ENCODE measurements at regions not wholly inside any gene's neighbourhood (a gene's known extent, or its start where the extent isn't known, plus 50 kb on each side); places are given as distances from the start of the nearest gene placed in this dataset.
"Not testable (repeated sequence)": the region's sequence is repeated elsewhere in the genome, so short reads cannot be mapped to it uniquely, and the experiment has no call there.

DNA sequence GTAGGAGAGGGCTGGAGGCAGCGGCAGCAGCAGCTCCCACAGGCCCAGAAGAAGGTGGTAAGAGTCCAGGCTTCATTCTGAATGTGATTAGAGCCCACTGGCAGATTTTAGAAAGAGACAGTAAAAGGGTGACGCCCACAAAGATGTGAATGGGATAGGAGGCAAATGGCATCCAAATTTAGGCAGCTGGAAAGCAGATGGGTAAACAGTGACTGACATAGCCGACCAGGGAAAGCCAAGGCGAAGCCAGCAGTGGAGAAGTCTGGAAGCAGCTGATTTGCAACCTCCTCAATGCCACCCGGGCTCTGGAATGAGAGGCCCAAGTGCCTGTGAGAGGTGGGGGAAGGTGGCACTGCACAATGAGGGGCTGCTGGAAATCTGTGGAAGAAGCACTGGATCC, 103.3 kb downstream of the C5orf15 start:
- Histone ChIP-seq H3K4me3 (ENCODE audit: low read length) (no peak overlapping the region), H3K9me3 (ENCODE audit: control insufficient read depth, low read length) (no peaks in the 10 kb centered on the region), H3K9ac (ENCODE audit: low read length) (no peak overlapping the region), H3K36me3 (ENCODE audit: control insufficient read depth, insufficient read depth, low read length) (no peaks in the 10 kb centered on the region), H3K27me3 (ENCODE audit: control insufficient read depth, insufficient read depth, low read length) (no peaks in the 10 kb centered on the region), H3K4me1 (ENCODE audit: control insufficient read depth, insufficient read depth, low read length) (peaks cover 26% of the 10 kb centered on the region)

DNA sequence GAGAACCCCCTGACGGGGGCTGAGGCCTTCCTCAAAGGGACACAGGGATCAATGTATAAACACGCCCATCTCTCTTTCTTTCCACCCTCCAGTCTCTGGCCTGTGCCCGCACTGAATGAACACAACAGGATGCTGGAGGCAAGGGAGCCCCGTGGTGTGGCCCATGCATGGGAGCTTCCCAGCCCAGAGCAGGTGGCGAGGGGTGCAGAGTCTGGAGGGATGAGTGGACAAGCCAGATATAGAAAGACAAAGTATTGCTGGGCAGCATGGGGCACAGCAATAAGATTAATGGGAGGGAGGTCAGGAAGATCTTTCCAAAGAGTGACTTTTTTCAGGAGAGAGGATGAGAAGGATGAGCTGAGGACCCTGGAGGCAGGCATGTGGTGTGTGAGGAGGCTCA, 103.7 kb downstream of the C5orf15 start:
- no peak overlapping the region for H3K4me3 ChIP-seq (ENCODE audit: low read length)
- no peaks in the 10 kb centered on the region for H3K9me3 ChIP-seq (ENCODE audit: control insufficient read depth, low read length)
- peaks cover 26% of the 10 kb centered on the region for H3K4me1 ChIP-seq (ENCODE audit: control insufficient read depth, insufficient read depth, low read length)
- H3K9ac ChIP-seq (ENCODE audit: low read length), result no peak overlapping the region
- H3K27me3 ChIP-seq (ENCODE audit: control insufficient read depth, insufficient read depth, low read length), result no peaks in the 10 kb centered on the region
- no peaks in the 10 kb centered on the region for H3K36me3 ChIP-seq (ENCODE audit: control insufficient read depth, insufficient read depth, low read length)

DNA sequence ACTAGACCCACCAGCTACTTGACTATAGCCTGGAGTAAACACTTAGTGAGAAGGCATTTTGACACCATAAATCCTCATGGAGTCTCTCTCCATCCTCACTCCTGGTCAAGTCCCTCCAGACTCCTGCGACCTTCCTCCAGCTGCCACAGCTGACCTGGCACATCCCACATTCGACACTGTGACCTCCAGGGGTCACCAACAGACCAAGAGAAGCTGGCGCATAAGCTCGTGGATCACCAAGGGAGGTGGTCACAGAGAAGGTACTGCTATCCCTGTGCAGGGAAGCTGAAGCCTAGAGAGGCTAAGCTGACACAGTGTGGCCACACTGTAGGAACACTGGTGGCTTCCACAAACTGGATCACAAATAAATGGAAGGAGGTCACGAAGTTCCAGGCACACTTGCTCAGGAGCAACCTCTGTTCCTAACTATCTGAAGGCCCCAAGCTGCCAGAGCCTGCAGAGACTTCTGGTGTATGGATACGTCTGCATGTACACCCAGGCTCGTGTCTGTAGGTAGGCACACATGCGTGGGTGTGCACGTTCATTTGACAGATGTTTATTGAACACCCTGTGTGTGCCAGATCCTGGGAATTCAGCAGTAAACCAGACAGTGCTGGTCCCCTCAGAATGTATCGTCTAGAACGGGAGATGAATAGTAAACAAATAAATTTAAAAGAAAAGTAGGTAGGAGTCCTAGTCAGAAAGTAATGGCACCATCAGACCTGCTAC, 104.4 kb downstream of the C5orf15 start:
- H3K4me1 ChIP-seq (ENCODE audit: control insufficient read depth, insufficient read depth, low read length), result peaks cover 21% of the 10 kb centered on the region
- no peaks in the 10 kb centered on the region for H3K36me3 ChIP-seq (ENCODE audit: control insufficient read depth, insufficient read depth, low read length)
- H3K4me3 ChIP-seq (ENCODE audit: low read length), result no peak overlapping the region

DNA sequence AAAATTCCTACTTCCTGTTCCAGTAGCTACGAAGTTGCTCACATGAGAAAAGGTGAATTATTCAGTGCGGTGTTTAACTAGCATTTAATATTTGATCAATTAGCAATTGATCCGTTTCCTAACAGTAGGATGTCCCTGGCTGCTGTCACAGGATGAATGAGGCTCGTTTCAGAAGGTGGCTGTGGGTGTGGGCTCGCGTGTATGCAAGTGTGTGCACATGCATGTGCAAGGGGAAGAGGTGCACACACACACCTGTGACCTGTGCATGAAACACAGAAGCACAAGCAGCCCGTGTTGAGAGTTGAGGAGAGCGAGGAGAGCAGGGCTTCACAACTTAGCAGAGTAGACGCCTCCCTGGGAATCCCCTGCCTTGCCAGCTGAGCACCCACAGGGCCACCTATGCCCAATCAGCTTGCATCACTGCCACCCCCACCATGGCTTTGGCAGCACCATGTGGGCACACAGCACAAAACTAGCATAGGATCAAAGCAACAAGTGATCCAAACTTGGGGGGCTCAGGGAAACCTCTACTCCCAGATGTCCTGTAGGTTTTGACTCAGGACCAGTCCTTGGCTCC, 107.2 kb downstream of the C5orf15 start:
- peaks cover 8% of the 10 kb centered on the region for H3K4me1 ChIP-seq (ENCODE audit: control insufficient read depth, insufficient read depth, low read length)
- no peaks in the 10 kb centered on the region for H3K36me3 ChIP-seq (ENCODE audit: control insufficient read depth, insufficient read depth, low read length)
- no peaks in the 10 kb centered on the region for H3K9me3 ChIP-seq (ENCODE audit: control insufficient read depth, low read length)
- no peak overlapping the region for H3K9ac ChIP-seq (ENCODE audit: low read length)
- H3K27me3 ChIP-seq (ENCODE audit: control insufficient read depth, insufficient read depth, low read length), result no peaks in the 10 kb centered on the region
- no peak overlapping the region for H3K4me3 ChIP-seq (ENCODE audit: low read length)

More for the DNA sequence above, 104.4 kb downstream of the C5orf15 start:
- H3K27me3 ChIP-seq (ENCODE audit: control insufficient read depth, insufficient read depth, low read length), result no peaks in the 10 kb centered on the region
- H3K9ac ChIP-seq (ENCODE audit: low read length), result no peak overlapping the region
- H3K9me3 ChIP-seq (ENCODE audit: control insufficient read depth, low read length), result no peaks in the 10 kb centered on the region

DNA sequence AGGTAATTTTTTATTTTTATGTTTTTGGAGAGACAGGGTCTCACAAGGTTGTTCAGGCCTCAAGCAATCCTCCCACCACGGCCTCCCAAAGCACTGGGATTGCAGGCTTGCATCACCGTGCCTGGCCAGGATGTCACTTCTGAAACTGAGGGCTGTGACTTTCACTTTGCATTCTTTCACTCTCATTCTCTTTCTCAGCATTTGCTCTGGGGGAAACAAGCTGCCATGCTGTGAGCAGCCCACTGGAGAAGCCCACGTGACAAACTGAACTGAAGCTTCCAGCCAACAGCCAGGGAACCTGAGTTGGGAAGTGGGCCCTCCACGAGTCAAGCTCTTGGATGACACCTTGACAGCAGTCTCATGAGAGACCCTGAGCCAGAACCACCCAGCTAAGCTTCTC, 109.4 kb downstream of the C5orf15 start:
- peaks cover 8% of the 10 kb centered on the region for H3K4me1 ChIP-seq (ENCODE audit: control insufficient read depth, insufficient read depth, low read length)
- no peak overlapping the region for H3K9ac ChIP-seq (ENCODE audit: low read length)
- no peak overlapping the region for H3K4me3 ChIP-seq (ENCODE audit: low read length)
- H3K9me3 ChIP-seq (ENCODE audit: control insufficient read depth, low read length), result no peaks in the 10 kb centered on the region
- no peaks in the 10 kb centered on the region for H3K27me3 ChIP-seq (ENCODE audit: control insufficient read depth, insufficient read depth, low read length)
- H3K36me3 ChIP-seq (ENCODE audit: control insufficient read depth, insufficient read depth, low read length), result no peaks in the 10 kb centered on the region

DNA sequence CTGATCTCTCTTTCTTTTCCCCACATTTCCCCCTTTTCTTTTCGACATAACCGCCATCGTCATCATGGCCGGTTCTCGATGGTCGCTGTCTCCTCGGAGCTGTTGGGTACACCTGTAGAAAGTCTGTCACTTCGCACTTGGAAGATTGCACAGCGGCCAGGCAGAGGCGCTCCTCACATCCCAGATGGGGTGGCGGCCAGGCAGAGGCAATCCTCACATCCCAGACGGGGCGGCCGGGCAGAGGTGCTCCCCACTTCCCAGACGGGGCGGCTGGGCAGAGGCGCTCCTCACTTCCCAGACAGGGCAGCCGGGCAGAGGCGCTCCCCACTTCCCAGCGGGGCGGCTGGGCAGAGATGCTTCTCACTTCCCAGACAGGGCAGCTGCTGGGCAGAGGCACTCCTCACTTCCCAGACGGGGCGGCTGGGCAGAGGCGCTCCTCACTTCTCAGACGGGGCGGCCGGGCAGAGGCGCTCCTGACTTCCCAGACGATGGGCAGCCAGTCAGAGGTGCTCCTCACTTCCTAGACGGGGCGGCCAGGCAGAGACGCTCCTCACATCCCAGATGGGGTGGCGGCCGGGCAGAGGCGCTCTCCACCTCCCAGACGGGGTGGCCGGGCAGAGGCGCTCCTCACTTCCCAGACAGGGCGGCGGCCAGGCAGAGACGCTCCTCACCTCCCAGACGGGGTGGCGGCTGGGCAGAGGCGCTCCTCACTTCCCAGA, 110.7 kb downstream of the C5orf15 start:
- not testable (repeated sequence) for H3K9me3 ChIP-seq (ENCODE audit: control insufficient read depth, low read length); H3K27me3 ChIP-seq (ENCODE audit: control insufficient read depth, insufficient read depth, low read length); H3K36me3 ChIP-seq (ENCODE audit: control insufficient read depth, insufficient read depth, low read length); H3K4me1 ChIP-seq (ENCODE audit: control insufficient read depth, insufficient read depth, low read length); H3K4me3 ChIP-seq (ENCODE audit: low read length); H3K9ac ChIP-seq (ENCODE audit: low read length)

DNA sequence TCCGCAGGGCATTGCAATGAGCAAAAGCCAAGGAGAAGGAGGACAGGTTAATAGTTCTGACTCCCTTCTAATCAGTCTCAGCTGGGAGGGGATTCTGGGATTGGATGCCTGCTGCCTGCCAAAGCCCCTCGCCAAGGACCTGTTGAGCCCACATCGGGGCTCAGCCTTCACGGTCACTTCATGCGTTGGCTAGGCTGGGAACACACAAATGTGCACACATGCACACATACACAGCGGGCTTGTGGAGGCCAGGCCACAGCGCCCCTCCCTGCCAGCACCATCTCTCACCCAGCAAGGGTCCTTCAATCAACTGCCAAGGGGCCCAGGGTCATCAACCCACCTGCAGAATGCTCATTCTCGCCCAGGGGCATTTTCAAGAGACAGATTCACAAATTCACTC, 113.9 kb downstream of the C5orf15 start:
- no peak overlapping the region for H3K9ac ChIP-seq (ENCODE audit: low read length)
- H3K27me3 ChIP-seq (ENCODE audit: control insufficient read depth, insufficient read depth, low read length), result no peaks in the 10 kb centered on the region
- no peaks in the 10 kb centered on the region for H3K4me1 ChIP-seq (ENCODE audit: control insufficient read depth, insufficient read depth, low read length)
- no peaks in the 10 kb centered on the region for H3K36me3 ChIP-seq (ENCODE audit: control insufficient read depth, insufficient read depth, low read length)
- no peak overlapping the region for H3K4me3 ChIP-seq (ENCODE audit: low read length)
- no peaks in the 10 kb centered on the region for H3K9me3 ChIP-seq (ENCODE audit: control insufficient read depth, low read length)

DNA sequence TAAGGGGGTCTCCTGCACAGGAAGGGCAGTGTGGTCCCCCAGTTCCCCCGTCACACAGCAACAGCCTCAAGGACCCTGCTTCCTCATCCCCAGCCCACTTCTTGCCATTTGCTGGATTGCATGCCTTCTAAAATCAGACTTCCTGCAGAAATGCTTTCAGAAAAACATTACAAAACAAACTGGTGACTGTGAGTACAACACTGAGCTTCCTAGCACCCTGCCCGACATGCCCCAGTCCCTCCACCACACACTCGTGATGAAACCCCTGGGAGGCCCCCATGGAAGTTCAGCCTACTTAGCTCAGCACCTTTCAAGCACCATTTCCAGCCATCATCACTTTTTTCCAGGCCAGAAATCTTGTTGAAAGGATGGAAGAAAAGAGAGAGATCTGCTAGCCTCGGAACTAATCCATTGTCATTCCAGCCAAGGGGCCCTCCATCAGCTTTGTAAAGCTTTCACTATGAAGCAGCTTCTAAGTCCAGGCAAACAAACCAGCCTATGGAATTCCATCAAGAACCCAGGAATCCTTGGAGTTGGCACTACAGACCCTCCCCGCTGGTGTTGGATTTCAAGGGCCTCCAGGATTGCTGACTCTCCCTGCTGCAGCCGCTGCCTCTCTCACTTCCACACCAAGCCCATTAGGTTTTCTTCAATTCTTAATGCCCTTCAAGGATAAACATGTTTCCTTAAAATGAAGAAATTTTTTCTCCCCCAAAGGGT, 114.6 kb downstream of the C5orf15 start:
- Histone ChIP-seq H3K36me3 (ENCODE audit: control insufficient read depth, insufficient read depth, low read length) (no peaks in the 10 kb centered on the region), H3K27me3 (ENCODE audit: control insufficient read depth, insufficient read depth, low read length) (no peaks in the 10 kb centered on the region), H3K4me1 (ENCODE audit: control insufficient read depth, insufficient read depth, low read length) (peaks cover 5% of the 10 kb centered on the region), H3K9me3 (ENCODE audit: control insufficient read depth, low read length) (no peaks in the 10 kb centered on the region), H3K9ac (ENCODE audit: low read length) (no peak overlapping the region), H3K4me3 (ENCODE audit: low read length) (no peak overlapping the region)

DNA sequence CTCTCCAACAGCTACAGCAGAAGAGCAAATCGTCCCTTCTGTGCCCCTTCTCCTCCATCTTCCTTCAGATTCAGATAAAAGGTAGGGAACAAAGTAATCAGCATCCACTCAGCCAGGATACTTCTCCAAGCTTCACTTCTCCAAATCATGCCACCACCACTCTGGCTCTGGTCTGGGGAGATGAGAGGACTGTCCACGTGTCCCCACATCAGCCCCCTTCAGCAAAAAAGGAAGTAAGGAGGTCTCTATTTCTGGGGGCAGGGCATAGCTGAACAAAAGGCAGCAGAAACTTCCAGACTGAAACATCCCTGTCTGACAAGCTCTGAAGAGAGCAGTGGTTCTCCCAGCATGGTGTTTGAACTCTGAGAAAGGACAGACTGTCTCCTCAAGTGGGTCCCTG, 116.9 kb downstream of the C5orf15 start:
- no peaks in the 10 kb centered on the region for H3K27me3 ChIP-seq (ENCODE audit: control insufficient read depth, insufficient read depth, low read length)
- H3K36me3 ChIP-seq (ENCODE audit: control insufficient read depth, insufficient read depth, low read length), result no peaks in the 10 kb centered on the region
- no peaks in the 10 kb centered on the region for H3K9me3 ChIP-seq (ENCODE audit: control insufficient read depth, low read length)
- H3K9ac ChIP-seq (ENCODE audit: low read length), result no peak overlapping the region
- H3K4me1 ChIP-seq (ENCODE audit: control insufficient read depth, insufficient read depth, low read length), result peaks cover 27% of the 10 kb centered on the region
- H3K4me3 ChIP-seq (ENCODE audit: low read length), result no peak overlapping the region

DNA sequence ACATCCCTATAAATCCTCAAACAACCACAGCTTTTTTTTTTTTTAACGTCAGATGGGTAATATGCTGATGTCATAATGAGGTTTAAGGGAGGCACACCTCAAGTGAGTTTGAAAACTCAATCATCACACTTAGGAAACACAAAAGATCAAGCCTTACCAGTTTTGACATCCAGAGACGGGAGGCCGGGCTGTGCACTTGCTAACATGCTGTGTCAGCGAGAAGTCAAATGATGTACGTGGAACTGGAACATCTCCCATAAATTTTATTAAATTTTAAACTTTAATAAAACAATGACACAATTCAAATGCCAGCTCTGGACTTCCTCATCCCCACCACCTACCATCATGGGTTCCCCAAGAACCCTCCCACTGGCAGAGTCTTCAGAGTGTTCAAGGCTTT, 117.6 kb downstream of the C5orf15 start:
- no peak overlapping the region for H3K4me3 ChIP-seq (ENCODE audit: low read length)
- H3K27me3 ChIP-seq (ENCODE audit: control insufficient read depth, insufficient read depth, low read length), result no peaks in the 10 kb centered on the region
- no peaks in the 10 kb centered on the region for H3K9me3 ChIP-seq (ENCODE audit: control insufficient read depth, low read length)
- no peaks in the 10 kb centered on the region for H3K36me3 ChIP-seq (ENCODE audit: control insufficient read depth, insufficient read depth, low read length)
- no peak overlapping the region for H3K9ac ChIP-seq (ENCODE audit: low read length)
- peaks cover 35% of the 10 kb centered on the region for H3K4me1 ChIP-seq (ENCODE audit: control insufficient read depth, insufficient read depth, low read length)

DNA sequence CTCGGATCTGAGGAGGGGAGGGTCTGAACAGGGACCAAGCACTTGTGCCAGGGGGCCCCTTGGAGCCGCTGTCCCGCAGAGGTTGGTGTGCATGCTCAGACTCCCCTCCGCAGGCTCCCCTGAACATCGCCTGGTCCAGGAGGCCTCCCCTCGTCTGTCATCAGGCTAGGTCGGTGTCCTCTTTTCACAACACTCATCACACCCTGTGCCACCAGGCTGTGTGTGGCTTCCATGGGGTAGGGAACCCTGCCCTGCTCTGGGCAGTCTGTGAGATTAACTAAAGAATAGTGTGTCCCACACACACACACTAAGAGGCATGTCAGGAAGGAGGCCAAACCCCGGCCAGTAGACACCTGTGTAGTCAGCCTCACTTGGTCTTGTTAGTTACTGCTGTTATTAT, 119.3 kb downstream of the C5orf15 start:
- no peak overlapping the region for H3K9ac ChIP-seq (ENCODE audit: low read length)
- peaks cover 52% of the 10 kb centered on the region for H3K4me1 ChIP-seq (ENCODE audit: control insufficient read depth, insufficient read depth, low read length)
- H3K9me3 ChIP-seq (ENCODE audit: control insufficient read depth, low read length), result no peaks in the 10 kb centered on the region
- H3K27me3 ChIP-seq (ENCODE audit: control insufficient read depth, insufficient read depth, low read length), result no peaks in the 10 kb centered on the region
- no peak overlapping the region for H3K4me3 ChIP-seq (ENCODE audit: low read length)
- no peaks in the 10 kb centered on the region for H3K36me3 ChIP-seq (ENCODE audit: control insufficient read depth, insufficient read depth, low read length)

DNA sequence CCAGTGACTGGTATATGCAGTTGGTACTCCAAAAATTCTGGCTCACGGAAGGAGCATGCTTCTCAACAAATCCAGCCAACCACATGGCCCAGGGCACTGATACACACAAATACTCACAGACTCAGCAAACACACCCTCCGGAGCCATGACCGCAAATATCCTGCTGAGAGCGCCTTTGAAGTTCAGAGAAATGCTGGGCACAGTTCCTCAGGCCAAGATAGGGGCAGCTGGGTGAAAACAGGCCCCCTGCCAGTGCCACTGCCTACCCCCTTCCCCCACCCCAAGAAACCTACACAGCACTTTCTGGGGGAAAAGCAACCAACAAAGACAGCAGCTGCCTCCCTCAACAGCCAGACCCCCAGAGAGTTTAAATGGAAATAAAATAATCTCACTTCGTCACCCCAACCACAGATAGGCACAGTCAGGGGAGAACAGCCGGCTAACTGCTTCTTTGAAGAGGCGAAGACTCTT, 120.0 kb downstream of the C5orf15 start:
- Histone ChIP-seq H3K4me1 (ENCODE audit: control insufficient read depth, insufficient read depth, low read length) (peaks cover 59% of the 10 kb centered on the region), H3K4me3 (ENCODE audit: low read length) (no peak overlapping the region)

More for the DNA sequence above, 120.0 kb downstream of the C5orf15 start:
- Histone ChIP-seq H3K36me3 (ENCODE audit: control insufficient read depth, insufficient read depth, low read length) (no peaks in the 10 kb centered on the region), H3K9me3 (ENCODE audit: control insufficient read depth, low read length) (no peaks in the 10 kb centered on the region), H3K9ac (ENCODE audit: low read length) (no peak overlapping the region), H3K27me3 (ENCODE audit: control insufficient read depth, insufficient read depth, low read length) (no peaks in the 10 kb centered on the region)

All from mucosa of stomach (tissue), 1 donor.